Erythroblast (primary cell): ENCODE measurements at regions not wholly inside any gene's neighbourhood (a gene's known extent, or its start where the extent isn't known, plus 50 kb on each side); places are given as distances from the start of the nearest gene placed in this dataset.
A peak's percentile ranks its signal among the peaks of the same experiment; 100 is the strongest.
"Not testable (repeated sequence)": the region's sequence is repeated elsewhere in the genome, so short reads cannot be mapped to it uniquely, and the experiment has no call there.

Experiments used
- DNase-seq, 2 experiments: peaks; one replicate each; lab custom pipeline; 2025; lab: John Stamatoyannopoulos, UW
- GATA1 ChIP-seq: IDR thresholded peaks from 2 replicates; pipeline ENCODE4 v1.6.1; 2011; ENCODE audit warnings: low read depth, mild to moderate bottlenecking, control low read depth, low read length, moderate library complexity
- POLR2A ChIP-seq: IDR thresholded peaks from 2 replicates; pipeline ENCODE4 v1.6.1; 2011; ENCODE audit warnings: mild to moderate bottlenecking, low read length

GRCh38 chr2:182622231-182622630, 93.8 kb upstream of the DNAJC10 start:
- TF ChIP-seq GATA1 (no peak), POLR2A (no peak)
- no peak for DNase-seq

- TF ChIP-seq POLR2A (no peak), GATA1 (no peak)
- no peak for DNase-seq
Measured at GRCh38 chr2:182625814-182626213, 90.2 kb upstream of the DNAJC10 start.

- DNase-seq: no peak
- TF ChIP-seq POLR2A (no peak), GATA1 (no peak)
Measured at GRCh38 chr2:182628916-182629315, 87.1 kb upstream of the DNAJC10 start.

GRCh38 chr2:182630207-182630606, 85.8 kb upstream of the DNAJC10 start:
- no peak for DNase-seq
- no peak for TF ChIP-seq GATA1
- no peak for TF ChIP-seq POLR2A

GRCh38 chr2:182631299-182631698, 84.8 kb upstream of the DNAJC10 start:
- no peak for DNase-seq
- TF ChIP-seq GATA1: no peak

- DNase-seq: no peak
- TF ChIP-seq POLR2A: no peak
- TF ChIP-seq GATA1: no peak
Measured at GRCh38 chr2:182634386-182634785, 81.7 kb upstream of the DNAJC10 start.

GRCh38 chr2:182636699-182637098, 79.4 kb upstream of the DNAJC10 start:
- TF ChIP-seq POLR2A (no peak), GATA1 (no peak)
- no peak for DNase-seq

- DNase-seq: peak in 1 of 2 experiments; percentile 19
- TF ChIP-seq POLR2A: no peak
- no peak for TF ChIP-seq GATA1
Measured at GRCh38 chr2:182638667-182639066, 77.4 kb upstream of the DNAJC10 start.

GRCh38 chr2:182639971-182640370, 76.1 kb upstream of the DNAJC10 start:
- DNase-seq: no peak

GRCh38 chr2:182642328-182642727, 73.7 kb upstream of the DNAJC10 start:
- peak; percentile 37 to 58 for DNase-seq
- no peak for TF ChIP-seq POLR2A
- TF ChIP-seq GATA1: no peak

More at GRCh38 chr2:182639971-182640370, 76.1 kb upstream of the DNAJC10 start:
- TF ChIP-seq POLR2A: no peak
- TF ChIP-seq GATA1: no peak

GRCh38 chr2:182646763-182647498, 69.1 kb upstream of the DNAJC10 start:
- TF ChIP-seq POLR2A: no peak
- no peak for TF ChIP-seq GATA1
- DNase-seq: peak in 1 of 2 experiments; percentile 23

- no peak for TF ChIP-seq GATA1
- TF ChIP-seq POLR2A: no peak
- DNase-seq: no peak
Measured at GRCh38 chr2:182647499-182647787, 68.6 kb upstream of the DNAJC10 start.

GRCh38 chr2:182649316-182649715, 66.7 kb upstream of the DNAJC10 start:
- TF ChIP-seq POLR2A (no peak), GATA1 (no peak)
- DNase-seq: peak; percentile 8 to 9

- TF ChIP-seq GATA1 (no peak), POLR2A (no peak)
- peak; percentile 18 to 32 for DNase-seq
Measured at GRCh38 chr2:182650704-182651103, 65.4 kb upstream of the DNAJC10 start.

GRCh38 chr2:182652326-182652725, 63.7 kb upstream of the DNAJC10 start:
- no peak for TF ChIP-seq POLR2A
- no peak for TF ChIP-seq GATA1
- no peak for DNase-seq

- TF ChIP-seq POLR2A (no peak), GATA1 (no peak)
- no peak for DNase-seq
Measured at GRCh38 chr2:182655750-182656149, 60.3 kb upstream of the DNAJC10 start.

GRCh38 chr2:182664212-182664611, 51.8 kb upstream of the DNAJC10 start:
- no peak for DNase-seq
- no peak for TF ChIP-seq POLR2A
- TF ChIP-seq GATA1: no peak

- DNase-seq: not testable (repeated sequence)
Measured at GRCh38 chr2:182665500-182665899, 50.6 kb upstream of the DNAJC10 start.
